Liver (tissue), 8 donors: ENCODE measurements at regions not wholly inside any gene's neighbourhood (a gene's known extent, or its start where the extent isn't known, plus 50 kb on each side); places are given as distances from the start of the nearest gene placed in this dataset.
A peak's percentile ranks its signal among the peaks of the same experiment; 100 is the strongest.

ENCODE experiments used
- DNase-seq: peaks from one replicate; pipeline ENCODE4 v3.0.0-alpha.2; 2017; ENCODE audit warnings: low spot score
- H3K27ac ChIP-seq, 2 donors: one replicate each; pipeline ENCODE4 v1.7.0; 2013; ENCODE audit warnings: inconsistent platforms in 2 of 2, low read length in 2 of 2, control low read depth in 1 of 2, low read depth in 1 of 2, mild to moderate bottlenecking in 1 of 2
- H3K27me3 ChIP-seq, 4 donors: one replicate each; pipeline versions ENCODE4 v1.6.1 to v1.7.0; 2013; ENCODE audit warnings: low read length in 3 of 4, inconsistent platforms in 1 of 4, mild to moderate bottlenecking in 1 of 4, moderate library complexity in 1 of 4; ENCODE audit not compliant: control insufficient read depth in 4 of 4, insufficient read depth in 4 of 4
- H3K36me3 ChIP-seq, 4 donors: one replicate each; pipeline versions ENCODE4 v1.6.1 to v1.7.0; 2013; ENCODE audit warnings: low read length in 3 of 4, mild to moderate bottlenecking in 3 of 4, low read depth in 1 of 4, moderate library complexity in 1 of 4; ENCODE audit not compliant: control insufficient read depth in 4 of 4, insufficient read depth in 3 of 4
- H3K4me1 ChIP-seq, 4 donors: one replicate each; pipeline versions ENCODE4 v1.6.1 to v1.7.0; 2013; ENCODE audit warnings: low read length in 3 of 4, mild to moderate bottlenecking in 3 of 4, moderate library complexity in 1 of 4; ENCODE audit not compliant: control insufficient read depth in 4 of 4, insufficient read depth in 4 of 4
- H3K4me3 ChIP-seq, 3 donors: one replicate each; pipeline versions ENCODE4 v1.6.1 to v1.7.0; 2013; ENCODE audit warnings: low read length in 3 of 3, control low read depth in 1 of 3, low read depth in 1 of 3, mild to moderate bottlenecking in 1 of 3
- H3K9ac ChIP-seq, 2 donors: one replicate each; pipeline ENCODE4 v1.7.0; 2013; ENCODE audit warnings: low read length in 2 of 2, mild to moderate bottlenecking in 2 of 2, moderate library complexity in 2 of 2, control low read depth in 1 of 2, low read depth in 1 of 2
- H3K9me3 ChIP-seq, 4 donors: one replicate each; pipeline versions ENCODE4 v1.6.1 to v1.7.0; 2013; ENCODE audit warnings: low read length in 3 of 4; ENCODE audit not compliant: control insufficient read depth in 4 of 4
- CTCF ChIP-seq: fragments of 150-350 bp; IDR thresholded peaks from 2 replicates; pipeline ENCODE4 v1.5.1; 2017; ENCODE audit warnings: improper control_type of control experiment, low read depth, low read length; ENCODE audit not compliant: missing input control
- EGR1 ChIP-seq, 2 donors: IDR thresholded peaks; 2 replicates each; pipeline ENCODE4 v1.6.1; 2016 to 2018; ENCODE audit warnings: antibody characterized with exemption in 2 of 2, low read depth in 2 of 2
- FOXA1 ChIP-seq: IDR thresholded peaks from 2 replicates; pipeline ENCODE4 v1.6.1; 2016; ENCODE audit warnings: antibody characterized with exemption
- FOXA2 ChIP-seq: IDR thresholded peaks from 2 replicates; pipeline ENCODE4 v1.6.1; 2016; ENCODE audit warnings: antibody characterized with exemption
- GABPA ChIP-seq, 2 donors: IDR thresholded peaks in 1 of 2; conservative IDR thresholded peaks in 1 of 2; 2 replicates each; pipeline ENCODE4 v1.6.1; 2016; ENCODE audit warnings: antibody characterized with exemption in 2 of 2, mild to moderate bottlenecking in 1 of 2, moderate library complexity in 1 of 2
- HNF4A ChIP-seq, 2 donors: conservative IDR thresholded peaks; 2 replicates each; pipeline ENCODE4 v1.6.1; 2016; ENCODE audit warnings: antibody characterized with exemption in 2 of 2, mild to moderate bottlenecking in 2 of 2
- HNF4G ChIP-seq: IDR thresholded peaks from 2 replicates; pipeline ENCODE4 v1.6.1; 2016; ENCODE audit warnings: antibody characterized with exemption
- JUND ChIP-seq, 2 donors: IDR thresholded peaks; 2 replicates each; pipeline ENCODE4 v1.6.1; 2016; ENCODE audit warnings: antibody characterized with exemption in 2 of 2
- NR2F2 ChIP-seq: IDR thresholded peaks from 2 replicates; pipeline ENCODE4 v1.6.1; 2016; ENCODE audit warnings: antibody characterized with exemption
- RAD21 ChIP-seq, 2 donors: IDR thresholded peaks; 2 replicates each; pipeline ENCODE4 v1.6.1; 2016; ENCODE audit warnings: antibody characterized with exemption in 2 of 2, mild to moderate bottlenecking in 2 of 2
- REST ChIP-seq: IDR thresholded peaks from 2 replicates; pipeline ENCODE4 v1.6.1; 2016; ENCODE audit warnings: antibody characterized with exemption, mild to moderate bottlenecking
- RXRA ChIP-seq, 2 donors: IDR thresholded peaks; 2 replicates each; pipeline ENCODE4 v1.6.1; 2017 to 2018; ENCODE audit warnings: antibody characterized with exemption in 2 of 2, mild to moderate bottlenecking in 1 of 2
- SP1 ChIP-seq: IDR thresholded peaks from 2 replicates; pipeline ENCODE4 v1.6.1; 2018; ENCODE audit warnings: antibody characterized with exemption, mild to moderate bottlenecking
- TAF1 ChIP-seq: conservative IDR thresholded peaks from 2 replicates; pipeline ENCODE4 v1.6.1; 2016; ENCODE audit warnings: antibody characterized with exemption, mild to moderate bottlenecking
- YY1 ChIP-seq: IDR thresholded peaks from 2 replicates; pipeline ENCODE4 v1.6.1; 2016; ENCODE audit warnings: antibody characterized with exemption, mild to moderate bottlenecking
- WGBS: extraction: QIAGEN DNeasy Blood & Tissue Kit; methylation state at CpG from one replicate; pipeline ENCODE4 v1.1.7; 2013; 5-methylcytosine and 5-hydroxymethylcytosine counted together
- TF ChIP-seq, protein P1 (sequence below): IDR thresholded peaks from 2 replicates; pipeline ENCODE4 v1.6.1; 2016; ENCODE audit warnings: antibody characterized with exemption
- TF ChIP-seq, protein P2 (sequence below): IDR thresholded peaks from 2 replicates; pipeline ENCODE4 v1.6.1; 2016; ENCODE audit warnings: antibody characterized with exemption
- TF ChIP-seq, protein P3 (sequence below): IDR thresholded peaks from 2 replicates; pipeline ENCODE4 v1.6.1; 2016; ENCODE audit warnings: antibody characterized with exemption
- donor health status: healthy.
- donor health status: healthy.
- donor health status: healthy.
- donor health status: healthy.
- donor health status: healthy.

- TF ChIP-seq NR2F2 (no peak), HNF4A (conservative IDR thresholded peaks at IDR 0.05) (peak; percentile 82 to 92), SP1 (peak; percentile 32), RXRA (IDR thresholded peaks at IDR 0.05) (peak; percentile 62 to 63), HNF4G (peak; percentile 63)
- Histone ChIP-seq H3K27ac (no peak overlapping the region), H3K36me3 (no peaks in the 10 kb centered on the region), H3K9ac (no peak overlapping the region), H3K4me1 (no peaks in the 10 kb centered on the region), H3K9me3 (no peaks in the 10 kb centered on the region), H3K27me3 (no peaks in the 10 kb centered on the region), H3K4me3 (no peak overlapping the region)
- DNase-seq = no peak
- 24% methylated on average over 2 of the region's 2 CpGs for WGBS
Measured at GRCh38 chrX:148080593-148080992, 99.5 kb downstream of the FMR1NB start.

DNA sequence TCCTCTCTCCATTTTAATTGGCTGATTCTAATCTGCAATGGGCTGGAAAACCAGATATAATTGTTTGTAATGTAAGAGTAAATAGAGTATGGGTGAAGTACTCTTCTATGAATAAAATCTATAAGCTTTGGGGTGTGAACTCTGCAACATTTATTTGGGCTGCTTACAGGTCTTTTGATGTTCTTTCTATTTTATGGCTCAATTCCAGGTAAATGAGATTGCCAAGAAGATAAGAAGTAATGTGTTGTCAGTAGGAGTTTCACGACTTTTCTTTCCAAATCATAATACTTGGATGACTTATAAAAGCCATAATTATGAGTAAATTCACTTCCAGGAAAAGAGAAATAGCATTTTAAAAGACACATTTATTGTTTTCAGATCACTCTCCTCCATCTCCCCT, 103.5 kb downstream of the FMR1NB start:
- DNase-seq = no peak
- H3K27ac ChIP-seq = no peak overlapping the region
- no peaks in the 10 kb centered on the region for H3K4me1 ChIP-seq
- no peak overlapping the region for H3K9ac ChIP-seq
- TF ChIP-seq FOXA2 (no peak), FOXA1 (no peak), SP1 (no peak), RAD21 (IDR thresholded peaks at IDR 0.05) (no peak), GABPA (IDR thresholded peaks at IDR 0.05 in 1 of 2, conservative IDR thresholded peaks at IDR 0.05 in 1 of 2) (no peak), YY1 (no peak), NR2F2 (no peak), EGR1 (IDR thresholded peaks at IDR 0.05; ENCODE audit: low read depth in 2 of 2) (no peak), TAF1 (no peak), JUND (IDR thresholded peaks at IDR 0.05) (no peak), CTCF (no peak), HNF4G (no peak), RXRA (IDR thresholded peaks at IDR 0.05) (no peak), HNF4A (conservative IDR thresholded peaks at IDR 0.05) (no peak), REST (no peak)
- TF ChIP-seq, protein P1, sequence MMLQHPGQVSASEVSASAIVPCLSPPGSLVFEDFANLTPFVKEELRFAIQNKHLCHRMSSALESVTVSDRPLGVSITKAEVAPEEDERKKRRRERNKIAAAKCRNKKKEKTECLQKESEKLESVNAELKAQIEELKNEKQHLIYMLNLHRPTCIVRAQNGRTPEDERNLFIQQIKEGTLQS = no peak
- TF ChIP-seq, protein P2, sequence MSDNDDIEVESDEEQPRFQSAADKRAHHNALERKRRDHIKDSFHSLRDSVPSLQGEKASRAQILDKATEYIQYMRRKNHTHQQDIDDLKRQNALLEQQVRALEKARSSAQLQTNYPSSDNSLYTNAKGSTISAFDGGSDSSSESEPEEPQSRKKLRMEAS = no peak
- TF ChIP-seq, protein P3, sequence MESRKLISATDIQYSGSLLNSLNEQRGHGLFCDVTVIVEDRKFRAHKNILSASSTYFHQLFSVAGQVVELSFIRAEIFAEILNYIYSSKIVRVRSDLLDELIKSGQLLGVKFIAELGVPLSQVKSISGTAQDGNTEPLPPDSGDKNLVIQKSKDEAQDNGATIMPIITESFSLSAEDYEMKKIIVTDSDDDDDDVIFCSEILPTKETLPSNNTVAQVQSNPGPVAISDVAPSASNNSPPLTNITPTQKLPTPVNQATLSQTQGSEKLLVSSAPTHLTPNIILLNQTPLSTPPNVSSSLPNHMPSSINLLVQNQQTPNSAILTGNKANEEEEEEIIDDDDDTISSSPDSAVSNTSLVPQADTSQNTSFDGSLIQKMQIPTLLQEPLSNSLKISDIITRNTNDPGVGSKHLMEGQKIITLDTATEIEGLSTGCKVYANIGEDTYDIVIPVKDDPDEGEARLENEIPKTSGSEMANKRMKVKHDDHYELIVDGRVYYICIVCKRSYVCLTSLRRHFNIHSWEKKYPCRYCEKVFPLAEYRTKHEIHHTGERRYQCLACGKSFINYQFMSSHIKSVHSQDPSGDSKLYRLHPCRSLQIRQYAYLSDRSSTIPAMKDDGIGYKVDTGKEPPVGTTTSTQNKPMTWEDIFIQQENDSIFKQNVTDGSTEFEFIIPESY = no peak
- no peaks in the 10 kb centered on the region for H3K9me3 ChIP-seq
- WGBS = 29% methylated on average over 1 of the region's 1 CpG
- H3K36me3 ChIP-seq = no peaks in the 10 kb centered on the region
- no peak overlapping the region for H3K4me3 ChIP-seq
- H3K27me3 ChIP-seq = no peaks in the 10 kb centered on the region
